K562 (cell line): ENCODE measurements at regions not wholly inside any gene's neighbourhood (a gene's known extent, or its start where the extent isn't known, plus 50 kb on each side); places are given as distances from the start of the nearest gene placed in this dataset.

Experiments
- ATAC-seq: fragments of 200-7000 bp; cut with Tn5 transposase; 3 replicates; pipeline ENCODE4 v1.9.1; 2020; ENCODE audit warnings: moderate library complexity
- BruUV-seq: library from RNA; stranded (reverse); fragments of 400-500 nt; replicated peaks from 2 replicates; lab custom pipeline; 2021; lab: Mats Ljungman, UMichigan
- CTCF ChIA-PET: fragments of 300-600 bp; formaldehyde crosslinking; extraction: SDS; loops from one replicate; lab custom pipeline; 2021; ENCODE audit warnings: low intra/inter-chr PET ratio; lab: Yijun Ruan, JAX
- POLR2A ChIA-PET: fragments of 300-600, 350-650 bp; sonication (Branson Sonifier 250); formaldehyde crosslinking; extraction: SDS; loops from one replicate; lab custom pipeline; 2021; ENCODE audit warnings: antibody characterized with exemption, inconsistent platforms; lab: Yijun Ruan, JAX
- DNase-seq, 4 experiments: peaks; one replicate each; pipeline versions ENCODE4 v3.0.0 to v3.0.0-alpha.2; 2011 to 2018; ENCODE audit warnings: low spot score in 3 of 4, mixed read lengths in 3 of 4; ENCODE audit errors: extremely low read depth in 1 of 4
- FAIRE-seq: peaks from 2 replicates; lab custom pipeline; 2011; peaks lifted over from hg19 to GRCh38; lab: Jason Lieb, UNC
- H2AFZ ChIP-seq: 2 replicates; pipeline ENCODE4 v1.6.0; 2011; ENCODE audit warnings: low read depth, low read length, control low read depth, inconsistent platforms
- H3K27ac ChIP-seq: fragments of 200-600 bp; 3 replicates; pipeline ENCODE4 v1.8.0; 2011; ENCODE audit warnings: low read depth, mild to moderate bottlenecking, control low read depth, inconsistent platforms, low read length, moderate library complexity, mixed read lengths; ENCODE audit errors: extremely low read depth
- H3K27me3 ChIP-seq, 2 experiments: fragments of 300-600 bp in 1 of 2; 2 replicates in 1 of 2; 3 replicates in 1 of 2; pipeline versions ENCODE4 v1.6.0 to v1.8.0; 2011; ENCODE audit warnings: inconsistent platforms in 2 of 2, low read length in 2 of 2, mild to moderate bottlenecking in 1 of 2, mixed read lengths in 1 of 2, moderate library complexity in 1 of 2; ENCODE audit not compliant: control insufficient read depth in 2 of 2, insufficient read depth in 2 of 2
- H3K36me3 ChIP-seq: fragments of 300-600 bp; 3 replicates; pipeline ENCODE4 v1.8.0; 2011; ENCODE audit warnings: mild to moderate bottlenecking, low read length, inconsistent platforms; ENCODE audit not compliant: control insufficient read depth, insufficient read depth
- H3K4me1 ChIP-seq, 2 experiments: fragments of 200-600 bp in 1 of 2; replicated peaks in 1 of 2; 2 replicates in 1 of 2; 3 replicates in 1 of 2; pipeline versions ENCODE4 v1.5.1 to v1.8.0; 2011; ENCODE audit warnings: inconsistent platforms in 2 of 2, low read length in 2 of 2, mild to moderate bottlenecking in 1 of 2, mixed read lengths in 1 of 2, moderate library complexity in 1 of 2; ENCODE audit not compliant: control insufficient read depth in 2 of 2, insufficient read depth in 2 of 2
- H3K4me2 ChIP-seq: 2 replicates; pipeline ENCODE4 v1.6.1; 2011; ENCODE audit warnings: low read length, control low read depth, inconsistent platforms, mixed read lengths; ENCODE audit not compliant: insufficient read depth
- H3K4me3 ChIP-seq: fragments of 200-600 bp; sonication (generic), shearing (Covaris generic); 2 replicates; pipeline ENCODE4 v1.5.1; 2016; ENCODE audit warnings: control low read depth, inconsistent platforms
- H3K79me2 ChIP-seq: fragments of 200-600 bp; 3 replicates; pipeline ENCODE4 v1.8.0; 2011; ENCODE audit warnings: low read length, inconsistent platforms; ENCODE audit not compliant: control insufficient read depth, insufficient read depth
- H3K9ac ChIP-seq, 2 experiments: 2 replicates each; pipeline versions ENCODE4 v1.6.0 to v1.6.1; 2011; ENCODE audit warnings: low read depth in 2 of 2, low read length in 2 of 2, control low read depth in 1 of 2, inconsistent platforms in 1 of 2, mild to moderate bottlenecking in 1 of 2, mixed read lengths in 1 of 2; ENCODE audit not compliant: insufficient read depth in 1 of 2
- H3K9me1 ChIP-seq: one replicate; pipeline ENCODE4 v1.6.0; 2011; ENCODE audit warnings: inconsistent platforms, mild to moderate bottlenecking, low read length, moderate library complexity; ENCODE audit not compliant: control insufficient read depth, insufficient read depth
- H3K9me3 ChIP-seq: replicated peaks from 2 replicates; pipeline ENCODE4 v1.5.1; 2011; ENCODE audit warnings: low read depth, low read length, inconsistent platforms; ENCODE audit not compliant: control insufficient read depth, insufficient read depth
- H4K20me1 ChIP-seq: replicated peaks from 2 replicates; pipeline ENCODE4 v1.6.1; 2011; ENCODE audit warnings: low read length, inconsistent platforms, mixed read lengths; ENCODE audit not compliant: control insufficient read depth, insufficient read depth
- ARNT ChIP-seq, 2 experiments: fragments of 450-650 bp; IDR thresholded peaks; 2 replicates each; pipeline ENCODE4 v1.6.1; 2016; ENCODE audit warnings: mild to moderate bottlenecking in 1 of 2
- BCOR ChIP-seq: fragments of 450-650 bp; IDR thresholded peaks from 2 replicates; pipeline ENCODE4 v1.6.1; 2016
- CBFB ChIP-seq: sonication (generic); formaldehyde crosslinking; IDR thresholded peaks from 2 replicates; pipeline ENCODE4 v1.4.0; 2020; ENCODE audit warnings: mild to moderate bottlenecking, missing genetic modification reagents
- CEBPB ChIP-seq: fragments of 450-650 bp; IDR thresholded peaks from 2 replicates; pipeline ENCODE4 v1.6.1; 2016; ENCODE audit warnings: missing genetic modification characterization, missing compliant biosample characterization
- E4F1 ChIP-seq: fragments of 250-450 bp; sonication (Bioruptor Pico); IDR thresholded peaks from 2 replicates; pipeline ENCODE4 v1.5.0; 2021; ENCODE audit warnings: mild to moderate bottlenecking, borderline replicate concordance
- HNRNPH1 ChIP-seq: fragments of 200-400 bp; formaldehyde crosslinking; optimal IDR thresholded peaks from 2 replicates; pipeline ENCODE3; 2017; ENCODE audit warnings: low read depth, mild to moderate bottlenecking, low read length, moderate library complexity
- NFXL1 ChIP-seq: fragments of 450-650 bp; formaldehyde crosslinking; IDR thresholded peaks from 2 replicates; pipeline ENCODE4 v1.4.0; 2021; ENCODE audit warnings: mild to moderate bottlenecking
- NR2C1 ChIP-seq, 2 experiments: fragments of 450-650 bp; IDR thresholded peaks; 2 replicates each; pipeline ENCODE4 v1.6.1; 2017; ENCODE audit warnings: mild to moderate bottlenecking in 2 of 2, antibody characterized with exemption in 1 of 2, inconsistent platforms in 1 of 2, missing compliant biosample characterization in 1 of 2, missing genetic modification characterization in 1 of 2
- RAD21 ChIP-seq, 2 experiments: fragments of 250-450 bp in 1 of 2; fragments of 450-650 bp in 1 of 2; sonication (Bioruptor Pico) in 1 of 2; formaldehyde crosslinking in 1 of 2; IDR thresholded peaks in 1 of 2; conservative IDR thresholded peaks in 1 of 2; 2 replicates each; pipeline versions ENCODE4 v1.4.0 to v1.8.0; 2020 to 2022; ENCODE audit warnings: mild to moderate bottlenecking in 2 of 2, moderate library complexity in 1 of 2
- RBM34 ChIP-seq: fragments of 200-400 bp; formaldehyde crosslinking; IDR thresholded peaks from 2 replicates; pipeline ENCODE4 v1.6.1; 2018; ENCODE audit warnings: low read length, borderline replicate concordance; ENCODE audit not compliant: insufficient read depth
- SAFB2 ChIP-seq: fragments of 200-400 bp; formaldehyde crosslinking; IDR thresholded peaks from 2 replicates; pipeline ENCODE4 v1.6.1; 2018; ENCODE audit warnings: borderline replicate concordance, low read length, low read depth, moderate library complexity; ENCODE audit not compliant: severe bottlenecking
- ZNF23 ChIP-seq: fragments of 250-450 bp; sonication (Bioruptor Pico); IDR thresholded peaks from 2 replicates; pipeline ENCODE4 v1.4.0; 2020; ENCODE audit warnings: mild to moderate bottlenecking
- ZNF316 ChIP-seq: fragments of 450-650 bp; IDR thresholded peaks from 2 replicates; pipeline ENCODE4 v1.6.1; 2016
- ZNF75A ChIP-seq: fragments of 450-650 bp; formaldehyde crosslinking; IDR thresholded peaks from 2 replicates; pipeline ENCODE4 v1.4.0; 2020; ENCODE audit warnings: mild to moderate bottlenecking
- WGBS: fragments of 100-300 bp; shearing (Covaris generic); methylation state at CpG from one replicate; pipeline ENCODE4 v1.1.6; 2016; ENCODE audit warnings: low coverage, mixed read lengths; ENCODE audit not compliant: insufficient coverage; ENCODE audit errors: missing lambda C conversion rate; 5-methylcytosine and 5-hydroxymethylcytosine counted together
- in situ Hi-C: fragments of 300-500 bp; cut with MboI; formaldehyde crosslinking; loops from 4 replicates; pipeline ENCODE4 v1.15.0; 2018; ENCODE audit warnings: inconsistent platforms, mixed read lengths
- intact Hi-C: fragments of 100-400 bp; cut with micrococcal nuclease; formaldehyde crosslinking; loops from 2 replicates; pipeline ENCODE4 v1.14.2; 2022

GRCh38 chr14:27608377-27608776 is 1010.5 kb upstream of the NOVA1 start:
- FAIRE-seq = no peak

GRCh38 chr14:27612121-27612520 is 1014.3 kb upstream of the NOVA1 start:
- Histone ChIP-seq H4K20me1 (no peaks in the 10 kb centered on the region), H3K4me3 (no peak overlapping the region), H3K9me3 (no peaks in the 10 kb centered on the region), H3K9ac (no peak overlapping the region), H3K79me2 (no peaks in the 10 kb centered on the region), H3K27me3 (no peaks in the 10 kb centered on the region), H3K4me1 (no peaks in the 10 kb centered on the region), H2AFZ (no peak overlapping the region), H3K9me1 (no peaks in the 10 kb centered on the region), H3K27ac (no peak overlapping the region)
- POLR2A ChIA-PET = no interaction called here
- 31% methylated on average over 5 of the region's 6 CpGs for WGBS
- BruUV-seq = no TSS peak
- in situ Hi-C loops (no loop called here), intact Hi-C loops (no loop called here)
- no peak for DNase-seq
- no peak for FAIRE-seq
- CTCF ChIA-PET = no interaction called here
- TF ChIP-seq CBFB (CRISPR knock-in tag) (no peak), E4F1 (CRISPR knock-in tag) (no peak), NFXL1 (CRISPR knock-in tag) (no peak), NR2C1 (IDR thresholded peaks at IDR 0.05) (no peak), NR2C1 (tag; IDR thresholded peaks at IDR 0.05) (no peak), ARNT (IDR thresholded peaks at IDR 0.05) (no peak), ZNF75A (CRISPR knock-in tag) (no peak), RAD21 (CRISPR knock-in tag; conservative IDR thresholded peaks at IDR 0.05 in 1 of 2, IDR thresholded peaks at IDR 0.05 in 1 of 2) (no peak), CEBPB (tag) (no peak), SAFB2 (no peak), ZNF316 (no peak), ZNF23 (CRISPR knock-in tag) (no peak), HNRNPH1 (no peak), RBM34 (no peak)
- TF ChIP-seq, all 486 proteins: peak for 0
- no peak for ATAC-seq
- Histone ChIP-seq H3K4me2 (no peak overlapping the region), H3K36me3 (no peaks in the 10 kb centered on the region)

More at GRCh38 chr14:27608377-27608776, 1010.5 kb upstream of the NOVA1 start:
- no peaks in the 10 kb centered on the region for H3K9me1 ChIP-seq
- POLR2A ChIA-PET = no interaction called here
- H3K4me1 ChIP-seq = no peaks in the 10 kb centered on the region
- H2AFZ ChIP-seq = no peak overlapping the region
- H3K4me2 ChIP-seq = no peak overlapping the region
- H3K27ac ChIP-seq = no peak overlapping the region
- H3K27me3 ChIP-seq = no peaks in the 10 kb centered on the region
- TF ChIP-seq BCOR = no peak
- TF ChIP-seq, all 486 proteins: peak for 0
- WGBS = 17% methylated on average over 2 of the region's 3 CpGs
- H3K36me3 ChIP-seq = no peaks in the 10 kb centered on the region
- no peaks in the 10 kb centered on the region for H4K20me1 ChIP-seq
- CTCF ChIA-PET = no interaction called here
- DNase-seq (no peak), ATAC-seq (no peak)
- intact Hi-C loops = no loop called here
- H3K9ac ChIP-seq = no peak overlapping the region
- H3K79me2 ChIP-seq = no peaks in the 10 kb centered on the region
- H3K9me3 ChIP-seq = no peaks in the 10 kb centered on the region
- no peak overlapping the region for H3K4me3 ChIP-seq
- in situ Hi-C loops = no loop called here
- no TSS peak for BruUV-seq
